GM12873 (cell line): ENCODE measurements at regions not wholly inside any gene's neighbourhood (a gene's known extent, or its start where the extent isn't known, plus 50 kb on each side); places are given as distances from the start of the nearest gene placed in this dataset.

ENCODE experiments used
- TF ChIP-seq, protein P1 (sequence below): IDR thresholded peaks from 2 replicates; pipeline ENCODE4 v1.5.1; 2012; ENCODE audit warnings: low read depth, mild to moderate bottlenecking, moderate library complexity, low read length, control low read depth; ENCODE audit not compliant: insufficient read depth; ENCODE audit errors: missing control alignments

- TF ChIP-seq, protein P1, sequence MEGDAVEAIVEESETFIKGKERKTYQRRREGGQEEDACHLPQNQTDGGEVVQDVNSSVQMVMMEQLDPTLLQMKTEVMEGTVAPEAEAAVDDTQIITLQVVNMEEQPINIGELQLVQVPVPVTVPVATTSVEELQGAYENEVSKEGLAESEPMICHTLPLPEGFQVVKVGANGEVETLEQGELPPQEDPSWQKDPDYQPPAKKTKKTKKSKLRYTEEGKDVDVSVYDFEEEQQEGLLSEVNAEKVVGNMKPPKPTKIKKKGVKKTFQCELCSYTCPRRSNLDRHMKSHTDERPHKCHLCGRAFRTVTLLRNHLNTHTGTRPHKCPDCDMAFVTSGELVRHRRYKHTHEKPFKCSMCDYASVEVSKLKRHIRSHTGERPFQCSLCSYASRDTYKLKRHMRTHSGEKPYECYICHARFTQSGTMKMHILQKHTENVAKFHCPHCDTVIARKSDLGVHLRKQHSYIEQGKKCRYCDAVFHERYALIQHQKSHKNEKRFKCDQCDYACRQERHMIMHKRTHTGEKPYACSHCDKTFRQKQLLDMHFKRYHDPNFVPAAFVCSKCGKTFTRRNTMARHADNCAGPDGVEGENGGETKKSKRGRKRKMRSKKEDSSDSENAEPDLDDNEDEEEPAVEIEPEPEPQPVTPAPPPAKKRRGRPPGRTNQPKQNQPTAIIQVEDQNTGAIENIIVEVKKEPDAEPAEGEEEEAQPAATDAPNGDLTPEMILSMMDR = no peak
Observed at GRCh38 chr2:116153729-116154128, 1660.8 kb upstream of the DDX18 start.

GRCh38 chr2:116160657-116161056, 1653.8 kb upstream of the DDX18 start:
- TF ChIP-seq, protein P1 = no peak

GRCh38 chr2:116162395-116162794, 1652.1 kb upstream of the DDX18 start:
- TF ChIP-seq, protein P1 = no peak

DNA sequence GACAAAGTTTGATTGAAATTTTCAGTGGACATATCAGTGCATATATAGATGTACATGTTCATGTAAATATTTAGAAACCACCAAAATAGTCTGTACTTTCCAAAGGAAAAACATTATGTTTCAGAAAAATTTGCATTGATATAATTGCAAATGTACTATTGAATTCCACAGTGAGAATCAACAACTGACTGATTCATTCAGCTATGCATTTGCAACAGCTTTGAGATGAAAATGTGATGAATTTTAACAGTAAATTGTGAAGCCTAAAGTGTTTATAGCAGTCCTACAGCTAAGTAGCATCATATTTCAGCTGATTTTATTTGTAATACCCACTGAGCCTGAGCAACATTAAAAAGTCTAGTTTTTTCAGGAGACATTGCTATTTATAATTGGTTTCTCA, 1647.4 kb upstream of the DDX18 start:
- TF ChIP-seq, protein P1 = no peak

DNA sequence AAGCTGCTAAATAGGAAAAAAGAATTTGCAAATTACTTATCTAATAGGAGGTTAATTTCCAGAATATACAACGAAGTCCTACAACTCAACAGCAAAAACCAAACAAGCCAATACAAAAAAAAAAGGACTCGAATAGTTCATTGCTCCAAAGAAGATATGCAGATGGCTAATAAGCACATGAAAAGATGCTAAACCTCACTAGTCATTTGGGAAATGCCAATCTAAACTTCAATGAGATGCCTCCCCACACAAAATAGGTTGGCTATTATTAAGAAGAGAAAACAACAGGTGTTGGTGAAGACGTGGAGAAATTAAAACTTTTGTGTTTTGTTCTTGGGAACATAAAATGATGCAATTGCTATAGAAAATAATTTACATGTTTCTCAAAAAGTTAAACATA, 1634.4 kb upstream of the DDX18 start:
- TF ChIP-seq, protein P1 = no peak

DNA sequence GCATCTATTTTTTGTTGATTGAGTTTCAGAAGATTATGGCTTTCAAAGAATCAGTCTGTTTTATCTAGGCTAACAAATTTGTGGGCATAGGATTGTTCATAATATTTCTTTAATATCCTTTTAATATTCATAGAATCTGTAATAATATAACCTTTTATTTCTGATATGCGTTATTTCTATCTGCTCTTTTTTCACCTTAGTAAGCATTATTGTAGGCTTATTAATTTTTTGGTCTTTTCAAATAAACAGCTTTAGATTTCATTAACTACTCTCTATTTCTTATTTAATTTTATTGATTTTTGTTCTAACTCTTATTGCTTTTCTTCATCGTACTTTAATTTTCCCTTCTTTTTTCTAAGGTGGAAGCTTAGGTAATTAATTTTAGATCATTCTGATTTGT, 1614.4 kb upstream of the DDX18 start:
- TF ChIP-seq, protein P1 = no peak

- TF ChIP-seq, protein P1 = no peak
Observed at GRCh38 chr2:116211719-116212118, 1602.8 kb upstream of the DDX18 start.

DNA sequence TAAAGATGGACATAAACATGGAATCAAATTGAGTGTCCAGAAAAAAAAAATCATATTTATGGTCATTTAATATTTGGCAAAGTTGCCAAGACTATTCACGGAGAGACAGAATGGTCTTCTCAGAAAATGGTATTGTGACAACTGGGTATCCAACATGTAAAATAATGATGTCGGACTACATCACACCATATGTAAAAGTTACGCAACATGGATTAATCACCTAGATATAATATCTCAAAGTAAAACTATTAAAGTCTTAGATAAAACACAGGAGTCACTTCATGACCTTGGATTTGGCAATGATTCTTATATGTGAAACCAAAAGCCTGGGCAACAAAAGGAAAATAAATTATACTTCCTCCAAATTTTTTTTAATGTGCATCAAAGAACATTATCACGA, 1591.7 kb upstream of the DDX18 start:
- TF ChIP-seq, protein P1 = no peak
